Breast epithelium (tissue), 3 donors: ENCODE measurements at regions not wholly inside any gene's neighbourhood (a gene's known extent, or its start where the extent isn't known, plus 50 kb on each side); places are given as distances from the start of the nearest gene placed in this dataset.

Experiments used
- CTCF ChIP-seq, 3 donors: fragments of 450-650 bp; IDR thresholded peaks; one replicate each; pipeline ENCODE4 v1.5.1; 2016 to 2017; ENCODE audit warnings: antibody characterized with exemption in 3 of 3, mild to moderate bottlenecking in 3 of 3, moderate library complexity in 3 of 3
- POLR2A ChIP-seq: fragments of 450-650 bp; IDR thresholded peaks from one replicate; pipeline ENCODE4 v1.6.1; 2016; ENCODE audit warnings: antibody characterized with exemption, mild to moderate bottlenecking, moderate library complexity

- TF ChIP-seq CTCF (IDR thresholded peaks at IDR 0.05), result no peak
- TF ChIP-seq POLR2A, result no peak
Measured at GRCh38 chr5:54603372-54603771, 85.8 kb downstream of the SNX18 start.
